ENCODE measurements at regions not wholly inside any gene's neighbourhood (a gene's known extent, or its start where the extent isn't known, plus 50 kb on each side); places are given as distances from the start of the nearest gene placed in this dataset.

DNA sequence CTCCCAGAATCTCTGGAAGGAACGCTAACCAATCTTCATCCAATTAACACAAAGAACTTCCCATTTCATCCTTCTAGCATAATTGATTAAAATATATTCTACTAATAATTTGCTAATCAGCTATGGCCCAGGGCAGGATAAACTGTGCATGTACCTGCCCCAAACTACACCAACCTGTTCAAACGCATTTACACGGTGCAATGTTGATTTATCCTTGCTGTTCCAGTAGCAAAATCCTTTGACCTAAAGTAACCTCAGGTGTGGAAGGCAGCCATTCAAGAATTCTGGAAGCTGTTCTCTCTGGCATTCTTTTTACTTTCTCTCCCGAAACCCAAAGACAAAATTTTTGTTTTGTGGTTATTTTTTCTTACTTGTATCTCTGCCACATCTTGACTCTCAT, 309.4 kb downstream of the ZNF674 start:
- H3K4me2 ChIP-seq (replicated peaks; ENCODE audit: extremely low read depth, low read length, poor library complexity, severe bottlenecking) = no peak overlapping the region
- TF ChIP-seq, protein P1, sequence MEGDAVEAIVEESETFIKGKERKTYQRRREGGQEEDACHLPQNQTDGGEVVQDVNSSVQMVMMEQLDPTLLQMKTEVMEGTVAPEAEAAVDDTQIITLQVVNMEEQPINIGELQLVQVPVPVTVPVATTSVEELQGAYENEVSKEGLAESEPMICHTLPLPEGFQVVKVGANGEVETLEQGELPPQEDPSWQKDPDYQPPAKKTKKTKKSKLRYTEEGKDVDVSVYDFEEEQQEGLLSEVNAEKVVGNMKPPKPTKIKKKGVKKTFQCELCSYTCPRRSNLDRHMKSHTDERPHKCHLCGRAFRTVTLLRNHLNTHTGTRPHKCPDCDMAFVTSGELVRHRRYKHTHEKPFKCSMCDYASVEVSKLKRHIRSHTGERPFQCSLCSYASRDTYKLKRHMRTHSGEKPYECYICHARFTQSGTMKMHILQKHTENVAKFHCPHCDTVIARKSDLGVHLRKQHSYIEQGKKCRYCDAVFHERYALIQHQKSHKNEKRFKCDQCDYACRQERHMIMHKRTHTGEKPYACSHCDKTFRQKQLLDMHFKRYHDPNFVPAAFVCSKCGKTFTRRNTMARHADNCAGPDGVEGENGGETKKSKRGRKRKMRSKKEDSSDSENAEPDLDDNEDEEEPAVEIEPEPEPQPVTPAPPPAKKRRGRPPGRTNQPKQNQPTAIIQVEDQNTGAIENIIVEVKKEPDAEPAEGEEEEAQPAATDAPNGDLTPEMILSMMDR (IDR thresholded peaks at IDR 0.05) = no peak
- H3K9me3 ChIP-seq (replicated peaks in 1 of 2; ENCODE audit: control insufficient read depth in 1 of 2, insufficient read depth in 1 of 2, low read length in 2 of 2) = no peaks in the 10 kb centered on the region
- H3K9me3 Mint-ChIP-seq = peaks cover 0 to 18% (median 5%) of the 10 kb centered on the region in 7 donors
- no peak for DNase-seq
- H3K27ac ChIP-seq (ENCODE audit: low read depth in 1 of 2, low read length in 2 of 2) = no peak overlapping the region
- no peak overlapping the region for H3K27ac Mint-ChIP-seq
- no peaks in the 10 kb centered on the region for H3K4me1 ChIP-seq (ENCODE audit: control insufficient read depth in 1 of 2, insufficient read depth in 2 of 2, low read length in 2 of 2)
- H3K36me3 Mint-ChIP-seq = no peaks in the 10 kb centered on the region
- H3K36me3 ChIP-seq (replicated peaks in 1 of 2; ENCODE audit: control insufficient read depth in 1 of 2, insufficient read depth in 2 of 2, low read length in 2 of 2) = no peaks in the 10 kb centered on the region
- no peaks in the 10 kb centered on the region for H3K4me1 Mint-ChIP-seq
- no peak overlapping the region for H3K4me3 Mint-ChIP-seq
- H3K4me3 ChIP-seq (replicated peaks in 1 of 3; ENCODE audit: low read depth in 2 of 3, low read length in 3 of 3) = no peak overlapping the region
- no CpG with 5 or more reads among the region's 4 CpGs for WGBS (ENCODE audit: insufficient coverage)
- no peaks in the 10 kb centered on the region for H3K27me3 ChIP-seq (ENCODE audit: control insufficient read depth in 2 of 2, insufficient read depth in 2 of 2, low read length in 2 of 2)
- no peaks in the 10 kb centered on the region for H4K20me1 ChIP-seq (ENCODE audit: insufficient read depth, low read length)
- peaks cover 0 to 1% (median 0%) of the 10 kb centered on the region in 3 donors for H3K27me3 Mint-ChIP-seq (ENCODE audit: low read depth in 3 of 3)
- H3K79me2 ChIP-seq (ENCODE audit: insufficient read depth, low read length) = no peaks in the 10 kb centered on the region
- H2AFZ ChIP-seq (ENCODE audit: insufficient read depth, low read depth, low read length, poor library complexity, severe bottlenecking) = no peak overlapping the region
- intact Hi-C loops (cut with micrococcal nuclease) = no loop called here
- no peak overlapping the region for H3K9ac ChIP-seq (ENCODE audit: insufficient read depth, low read length, poor library complexity, severe bottlenecking)

GRCh38 chrX:46234775-46235174, 310.4 kb downstream of the ZNF674 start:
- no CpG with 5 or more reads among the region's 2 CpGs for WGBS (ENCODE audit: insufficient coverage)
- Histone ChIP-seq H3K27me3 (ENCODE audit: control insufficient read depth in 2 of 2, insufficient read depth in 2 of 2, low read length in 2 of 2) (no peaks in the 10 kb centered on the region), H3K4me3 (replicated peaks in 1 of 3; ENCODE audit: low read depth in 2 of 3, low read length in 3 of 3) (no peak overlapping the region), H3K36me3 (replicated peaks in 1 of 2; ENCODE audit: control insufficient read depth in 1 of 2, insufficient read depth in 2 of 2, low read length in 2 of 2) (no peaks in the 10 kb centered on the region), H3K9ac (ENCODE audit: insufficient read depth, low read length, poor library complexity, severe bottlenecking) (no peak overlapping the region), H3K4me1 (ENCODE audit: control insufficient read depth in 1 of 2, insufficient read depth in 2 of 2, low read length in 2 of 2) (no peaks in the 10 kb centered on the region), H3K79me2 (ENCODE audit: insufficient read depth, low read length) (no peaks in the 10 kb centered on the region), H3K4me2 (replicated peaks; ENCODE audit: extremely low read depth, low read length, poor library complexity, severe bottlenecking) (no peak overlapping the region), H3K9me3 (replicated peaks in 1 of 2; ENCODE audit: control insufficient read depth in 1 of 2, insufficient read depth in 1 of 2, low read length in 2 of 2) (no peaks in the 10 kb centered on the region), H3K27ac (ENCODE audit: low read depth in 1 of 2, low read length in 2 of 2) (no peak overlapping the region), H4K20me1 (ENCODE audit: insufficient read depth, low read length) (no peaks in the 10 kb centered on the region), H2AFZ (ENCODE audit: insufficient read depth, low read depth, low read length, poor library complexity, severe bottlenecking) (no peak overlapping the region)
- Mint-ChIP-seq H3K27me3 (ENCODE audit: low read depth in 3 of 3) (no peaks in the 10 kb centered on the region), H3K4me3 (no peak overlapping the region), H3K36me3 (no peaks in the 10 kb centered on the region), H3K9me3 (peaks cover 0 to 12% (median 4%) of the 10 kb centered on the region in 7 donors), H3K4me1 (no peaks in the 10 kb centered on the region), H3K27ac (no peak overlapping the region)
- intact Hi-C loops (cut with micrococcal nuclease) = no loop called here
- no peak for DNase-seq
- TF ChIP-seq, protein P1 (IDR thresholded peaks at IDR 0.05) = no peak
